HL-60 (cell line): ENCODE measurements at regions not wholly inside any gene's neighbourhood (a gene's known extent, or its start where the extent isn't known, plus 50 kb on each side); places are given as distances from the start of the nearest gene placed in this dataset.

Experiments used
- CTCF ChIP-seq: IDR thresholded peaks from one replicate; pipeline ENCODE4 v1.5.1; 2011; ENCODE audit warnings: low read length, control low read depth, inconsistent platforms; ENCODE audit not compliant: insufficient read depth
- GABPA ChIP-seq: IDR thresholded peaks from 2 replicates; pipeline ENCODE4 v1.6.1; 2012; ENCODE audit warnings: low read depth

- TF ChIP-seq GABPA (no peak), CTCF (no peak)
Measured at GRCh38 chr20:16125816-16126215, 447.4 kb downstream of the KIF16B start.
